Activated naive CD4-positive, alpha-beta T cell treated with anti-CD3 and anti-CD28 coated beads for 36 hours (primary cell): ENCODE measurements at regions not wholly inside any gene's neighbourhood (a gene's known extent, or its start where the extent isn't known, plus 50 kb on each side); places are given as distances from the start of the nearest gene placed in this dataset.
A peak's percentile ranks its signal among the peaks of the same experiment; 100 is the strongest.
"Not testable (repeated sequence)": the region's sequence is repeated elsewhere in the genome, so short reads cannot be mapped to it uniquely, and the experiment has no call there.

Source experiments
- CTCF ChIA-PET: fragments of 350-600 bp; sonication (Branson Sonifier 250); formaldehyde crosslinking; loops from one replicate; lab custom pipeline; 2021; ENCODE audit warnings: antibody characterized with exemption; lab: Charles Lee
- DNase-seq: peaks from one replicate; pipeline ENCODE4 v3.0.0-alpha.2; 2020
- H3K27ac Mint-ChIP-seq: one replicate; pipeline ENCODE4 v1.8.0; 2021; ENCODE audit warnings: mild to moderate bottlenecking, mixed read lengths
- H3K27me3 Mint-ChIP-seq: one replicate; pipeline ENCODE4 v1.8.0; 2021; ENCODE audit warnings: low read depth, mixed read lengths
- H3K36me3 Mint-ChIP-seq: one replicate; pipeline ENCODE4 v1.8.0; 2021; ENCODE audit warnings: low read depth, mixed read lengths
- H3K4me1 Mint-ChIP-seq: one replicate; pipeline ENCODE4 v1.8.0; 2021; ENCODE audit warnings: low read depth, mixed read lengths
- H3K4me3 Mint-ChIP-seq: one replicate; pipeline ENCODE4 v1.8.0; 2021; ENCODE audit warnings: mild to moderate bottlenecking, moderate library complexity, mixed read lengths
- H3K9me3 Mint-ChIP-seq: one replicate; pipeline ENCODE4 v1.8.0; 2021; ENCODE audit warnings: mixed read lengths
- intact Hi-C: fragments of 100-400 bp; cut with micrococcal nuclease; formaldehyde crosslinking; loops from one replicate; pipeline ENCODE4 v1.15.1; 2023

DNA sequence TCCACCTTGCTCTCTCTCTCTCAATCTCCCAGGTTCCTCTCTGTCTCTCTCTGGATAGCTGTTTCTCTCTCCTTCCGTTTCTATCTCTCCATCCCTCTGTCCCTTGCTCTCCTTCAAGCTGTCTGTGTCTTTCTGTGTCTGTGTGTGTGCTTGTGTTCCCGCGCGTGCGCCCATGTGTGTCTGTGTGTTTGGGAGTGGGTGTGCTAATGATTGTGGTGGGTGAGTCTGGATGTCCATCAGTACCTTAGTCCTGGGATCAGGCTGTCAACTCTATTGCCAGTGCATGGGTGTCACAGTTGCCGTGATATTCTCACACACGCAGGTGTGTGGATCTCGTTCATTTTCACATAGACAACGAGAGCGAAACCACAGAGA, 1380.6 kb upstream of the DEFB115 start:
- peaks cover 9% of the 10 kb centered on the region for H3K27me3 Mint-ChIP-seq
- intact Hi-C loops, result no loop called here
- no peak overlapping the region for H3K4me3 Mint-ChIP-seq
- H3K36me3 Mint-ChIP-seq, result peaks cover 11% of the 10 kb centered on the region
- no peak for DNase-seq
- CTCF ChIA-PET, result no interaction called here
- no peaks in the 10 kb centered on the region for H3K4me1 Mint-ChIP-seq
- H3K9me3 Mint-ChIP-seq, result peaks cover 23% of the 10 kb centered on the region
- no peak overlapping the region for H3K27ac Mint-ChIP-seq

DNA sequence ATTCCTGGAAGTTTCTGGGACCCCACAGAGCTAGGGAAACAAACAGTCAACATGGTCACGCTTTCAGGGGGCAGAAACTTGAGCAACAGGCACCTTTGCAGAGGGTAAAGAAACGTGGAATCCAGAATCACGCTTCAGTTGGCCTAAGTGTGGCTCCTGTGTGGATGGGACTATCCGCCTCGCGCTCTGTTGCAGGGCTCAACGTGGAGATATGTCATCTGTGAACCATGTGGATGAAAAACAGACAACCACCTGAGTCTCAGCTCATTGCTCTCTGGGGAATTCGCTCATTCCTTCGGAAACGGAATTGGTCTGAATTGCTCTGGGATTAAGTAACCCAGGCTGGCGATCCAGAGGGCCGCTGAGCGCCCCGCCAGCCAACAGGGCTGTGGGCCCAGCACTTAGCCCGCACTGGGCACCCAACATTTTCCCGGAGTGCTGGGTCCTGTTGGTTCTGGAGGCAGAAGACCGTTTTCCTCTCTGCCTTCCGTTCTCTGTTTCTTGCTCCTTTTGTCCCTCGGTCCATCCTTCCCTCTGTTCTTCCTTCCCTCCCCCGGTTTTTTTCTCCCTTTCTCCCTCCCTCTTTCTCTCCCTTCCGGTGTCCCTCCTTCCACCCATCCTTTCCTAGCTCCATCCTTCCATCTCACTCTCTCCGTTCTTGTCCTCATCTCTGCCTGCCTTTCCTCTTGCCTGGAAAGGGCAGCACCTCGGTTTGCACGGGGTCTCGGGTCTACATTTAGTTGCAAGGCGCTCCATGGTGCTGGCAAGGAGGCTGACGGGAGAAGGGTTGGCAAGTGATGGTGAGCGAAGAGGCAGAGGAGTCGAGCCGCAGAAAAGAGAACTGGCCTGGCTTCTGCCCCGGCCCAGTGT, 1379.8 kb upstream of the DEFB115 start:
- H3K27me3 Mint-ChIP-seq, H3K4me1 Mint-ChIP-seq, CTCF ChIA-PET, DNase-seq, H3K27ac Mint-ChIP-seq, intact Hi-C loops: not testable (repeated sequence)
- peak overlapping the region; percentile 48 for H3K4me3 Mint-ChIP-seq
- H3K9me3 Mint-ChIP-seq, result peaks cover 26% of the 10 kb centered on the region
- peaks cover 11% of the 10 kb centered on the region for H3K36me3 Mint-ChIP-seq

DNA sequence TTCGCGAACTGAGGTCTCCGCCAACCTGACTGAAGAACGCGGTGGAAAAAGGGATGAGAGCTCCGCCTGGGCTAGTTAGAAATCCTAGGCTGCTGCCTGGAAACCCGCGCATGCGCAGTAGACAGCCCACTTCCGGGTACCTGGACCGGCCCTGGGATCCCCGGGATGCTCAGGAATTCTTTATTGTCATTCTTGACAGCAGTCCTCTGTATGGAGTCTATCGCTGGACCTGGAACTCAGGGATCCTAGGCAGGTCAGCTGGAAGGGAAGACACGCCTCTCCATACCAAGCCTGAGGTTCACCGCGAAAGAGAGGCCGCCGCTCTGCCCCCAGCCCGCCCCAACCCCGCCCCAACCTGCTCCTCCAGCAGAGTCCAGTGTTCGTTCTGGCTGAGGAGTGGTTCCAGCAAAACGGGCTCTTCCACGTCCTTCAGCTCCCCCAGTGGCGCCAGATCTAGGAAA, 1379.2 kb upstream of the DEFB115 start:
- Mint-ChIP-seq H3K27me3 (peaks cover 9% of the 10 kb centered on the region), H3K4me3 (peak overlapping the region; percentile 48), H3K4me1 (no peaks in the 10 kb centered on the region), H3K9me3 (peaks cover 25% of the 10 kb centered on the region), H3K27ac (no peak overlapping the region), H3K36me3 (peaks cover 11% of the 10 kb centered on the region)
- intact Hi-C loops, result no loop called here
- DNase-seq, result no peak
- CTCF ChIA-PET, result no interaction called here

DNA sequence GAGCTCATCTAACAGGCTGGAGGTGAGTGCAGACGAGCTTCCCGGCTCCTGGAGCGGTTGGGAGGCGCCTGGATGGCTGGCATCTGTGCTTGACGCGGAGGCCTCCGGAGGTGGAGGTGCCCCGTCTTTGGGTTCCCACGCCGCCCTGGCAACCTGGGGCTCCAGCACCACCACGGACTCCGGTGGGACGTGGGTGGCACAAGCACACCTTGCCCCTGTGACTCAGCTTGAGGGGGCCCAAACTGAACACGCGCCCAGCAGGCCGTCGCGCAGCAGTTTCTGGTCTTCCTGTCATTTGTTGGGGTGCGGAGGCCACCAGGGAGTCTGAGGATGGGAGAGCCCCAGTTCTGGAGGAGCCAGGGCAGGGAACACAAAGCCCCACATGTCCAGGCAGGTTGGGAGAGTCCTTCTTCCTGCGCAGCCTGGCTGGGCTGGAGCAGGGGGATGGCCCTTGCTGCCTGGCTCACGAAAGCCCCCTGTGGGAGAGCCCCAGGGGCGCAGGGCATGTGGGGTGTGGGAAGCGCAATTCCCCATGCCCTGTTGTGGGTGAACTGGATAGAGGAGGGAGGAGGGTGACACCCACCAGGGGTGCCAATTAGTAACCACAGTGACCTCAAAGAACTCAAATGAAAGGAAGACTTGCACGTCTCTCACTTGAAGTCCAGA, 1378.6 kb upstream of the DEFB115 start:
- Mint-ChIP-seq H3K27me3 (peaks cover 9% of the 10 kb centered on the region), H3K4me3 (no peak overlapping the region)
- intact Hi-C loops, result no loop called here

DNA sequence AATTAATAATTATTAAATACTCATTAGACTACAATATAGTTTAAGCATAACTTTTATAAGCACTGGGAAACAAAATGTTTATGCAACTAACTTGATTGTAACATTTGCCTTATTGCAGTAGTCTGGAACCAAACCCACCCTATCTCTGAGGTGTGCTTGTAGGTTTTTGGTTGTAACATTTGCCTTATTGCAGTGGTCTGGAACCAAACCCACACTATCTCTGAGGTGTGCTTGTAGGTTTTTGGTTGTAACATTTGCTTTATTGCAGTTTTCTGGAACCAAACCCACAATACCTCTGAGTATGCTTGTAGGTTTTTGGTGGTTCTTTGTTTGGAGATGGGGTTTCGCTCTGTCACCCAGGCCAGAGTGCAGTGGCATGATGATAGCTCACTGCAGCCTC, 1376.4 kb upstream of the DEFB115 start:
- Mint-ChIP-seq H3K36me3 (peaks cover 16% of the 10 kb centered on the region), H3K9me3 (peaks cover 26% of the 10 kb centered on the region)
- intact Hi-C loops, H3K27me3 Mint-ChIP-seq, H3K4me1 Mint-ChIP-seq, H3K27ac Mint-ChIP-seq, H3K4me3 Mint-ChIP-seq, DNase-seq, CTCF ChIA-PET: not testable (repeated sequence)

More for the DNA sequence above, 1378.6 kb upstream of the DEFB115 start:
- Mint-ChIP-seq H3K4me1 (no peaks in the 10 kb centered on the region), H3K27ac (no peak overlapping the region), H3K9me3 (peaks cover 26% of the 10 kb centered on the region), H3K36me3 (peaks cover 11% of the 10 kb centered on the region)
- CTCF ChIA-PET, result interaction anchor here (0.6 kb wide), 1 partner anchor 529 kb away, joined by 4 read pairs; no protein-coding TSS in a partner anchor
- peak; percentile 25 for DNase-seq

DNA sequence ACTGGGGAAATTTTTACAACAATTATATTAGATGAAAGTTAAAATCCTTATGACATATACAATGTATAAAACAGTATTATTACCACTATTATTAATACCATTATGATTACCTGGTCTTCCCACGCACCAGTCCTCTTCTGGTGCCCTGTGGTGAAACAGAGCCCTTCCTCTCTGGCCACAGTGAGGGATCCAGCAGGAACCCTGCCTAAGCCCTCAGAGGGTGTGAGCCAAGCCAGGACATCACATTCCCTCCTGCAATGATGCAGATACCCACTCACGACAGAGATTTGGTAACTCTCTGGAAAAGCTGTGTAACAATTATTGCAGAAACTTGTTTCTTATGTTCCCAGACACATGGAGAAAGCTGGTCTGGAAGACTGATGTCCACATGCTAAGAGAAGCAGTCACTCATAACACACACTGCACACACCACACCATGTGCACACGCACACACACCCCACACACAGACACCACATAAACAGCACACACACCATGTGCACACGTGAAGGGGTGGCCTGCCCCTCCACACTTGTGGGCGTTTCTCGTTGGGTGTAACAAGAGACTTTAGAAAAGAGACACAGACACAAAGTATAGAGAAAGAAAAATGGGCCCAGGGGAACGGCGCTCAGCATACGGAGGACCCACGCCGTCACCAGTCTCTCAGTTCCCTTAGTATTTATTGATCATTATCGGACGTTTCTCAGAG, 1373.8 kb upstream of the DEFB115 start:
- CTCF ChIA-PET, H3K4me1 Mint-ChIP-seq, H3K4me3 Mint-ChIP-seq, DNase-seq, intact Hi-C loops, H3K27ac Mint-ChIP-seq, H3K27me3 Mint-ChIP-seq: not testable (repeated sequence)
- peaks cover 14% of the 10 kb centered on the region for H3K36me3 Mint-ChIP-seq
- H3K9me3 Mint-ChIP-seq, result peaks cover 34% of the 10 kb centered on the region

DNA sequence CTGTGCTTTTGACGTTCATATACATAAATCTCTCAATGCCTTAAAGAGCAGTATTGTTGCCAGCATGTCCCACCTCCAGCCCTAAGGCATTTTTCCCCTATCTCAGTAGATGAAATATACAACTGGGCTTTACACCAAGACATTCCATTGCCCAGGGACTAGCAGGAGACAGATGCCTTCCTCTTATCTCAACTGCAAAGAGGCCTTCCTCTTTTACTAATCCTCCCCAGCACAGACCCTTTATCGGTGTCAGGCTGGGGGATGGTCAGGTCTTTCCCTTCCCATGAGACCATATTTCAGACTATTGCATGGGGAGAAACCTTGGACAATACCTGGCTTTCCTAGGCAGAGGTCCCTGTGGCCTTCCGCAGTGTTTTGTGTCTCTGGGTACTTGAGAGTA, 1373.1 kb upstream of the DEFB115 start:
- H3K4me1 Mint-ChIP-seq, H3K27ac Mint-ChIP-seq, H3K27me3 Mint-ChIP-seq, CTCF ChIA-PET, H3K4me3 Mint-ChIP-seq, DNase-seq, intact Hi-C loops: not testable (repeated sequence)
- H3K36me3 Mint-ChIP-seq, result peaks cover 12% of the 10 kb centered on the region
- H3K9me3 Mint-ChIP-seq, result peaks cover 33% of the 10 kb centered on the region

DNA sequence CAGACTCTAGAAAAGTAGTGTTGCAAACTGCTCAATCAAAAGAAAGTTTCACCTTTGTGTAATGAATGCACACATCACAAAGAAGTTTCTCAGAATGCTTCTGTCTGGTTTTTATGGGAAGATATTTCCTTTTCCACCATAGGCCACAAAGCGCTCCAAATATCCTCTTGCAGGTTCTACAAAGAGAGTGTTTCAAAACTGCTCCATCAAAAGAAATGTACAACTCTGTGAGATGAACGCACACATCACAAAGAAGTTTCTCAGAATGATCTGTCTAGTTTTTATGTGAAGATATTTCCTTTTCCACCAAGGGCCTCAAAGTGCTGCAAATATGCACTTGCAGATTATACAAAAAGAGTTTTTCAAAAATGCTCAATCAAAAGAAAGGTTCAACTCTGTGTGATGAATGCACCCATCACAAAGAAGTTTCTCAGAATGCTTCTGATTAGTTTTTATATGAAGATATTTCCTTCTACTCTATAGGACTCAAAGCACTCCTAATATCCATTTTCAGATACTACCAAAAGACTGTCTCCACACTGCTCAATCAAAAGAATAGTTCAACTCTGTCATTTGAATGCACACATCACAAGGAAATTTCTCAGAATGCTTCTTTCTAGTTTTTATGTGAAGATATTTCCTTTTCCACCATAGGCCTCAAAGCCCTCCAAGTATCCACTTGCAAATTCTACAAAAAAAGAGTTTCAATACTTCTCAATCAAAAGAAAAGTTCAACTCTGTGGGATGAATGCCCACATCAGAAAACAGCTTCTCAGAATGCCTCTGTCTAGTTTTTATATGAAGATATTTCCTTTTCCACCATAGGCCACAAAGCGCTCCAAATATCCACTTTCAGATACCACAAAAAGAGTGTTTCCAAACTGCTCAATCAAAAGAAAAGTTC, 1371.9 kb upstream of the DEFB115 start:
- not testable (repeated sequence) for H3K4me3 Mint-ChIP-seq

DNA sequence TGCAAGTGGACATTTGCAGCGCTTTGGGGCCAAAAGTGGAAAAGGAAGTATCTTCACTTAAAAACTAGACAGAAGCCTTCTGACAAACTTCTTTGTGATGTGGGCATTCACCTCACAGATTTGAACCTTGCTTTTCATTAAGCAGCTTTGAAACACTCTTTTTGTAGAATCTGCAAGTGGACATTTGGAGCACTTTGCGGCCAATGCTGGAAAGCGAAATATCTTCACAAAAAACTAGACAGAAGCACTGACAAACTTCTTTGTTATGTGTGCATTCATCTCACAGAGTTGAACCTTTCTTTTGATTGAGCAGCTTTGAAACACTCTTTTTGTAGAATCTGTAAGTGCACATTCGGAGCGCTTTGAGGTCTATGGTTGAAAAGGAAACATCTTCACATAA, 1365.9 kb upstream of the DEFB115 start:
- DNase-seq, H3K36me3 Mint-ChIP-seq, H3K4me1 Mint-ChIP-seq, intact Hi-C loops, CTCF ChIA-PET, H3K27me3 Mint-ChIP-seq, H3K4me3 Mint-ChIP-seq, H3K27ac Mint-ChIP-seq: not testable (repeated sequence)
- H3K9me3 Mint-ChIP-seq, result peaks cover 34% of the 10 kb centered on the region

More for the DNA sequence above, 1371.9 kb upstream of the DEFB115 start:
- H3K27me3 Mint-ChIP-seq, intact Hi-C loops, H3K27ac Mint-ChIP-seq, CTCF ChIA-PET, DNase-seq, H3K4me1 Mint-ChIP-seq: not testable (repeated sequence)
- Mint-ChIP-seq H3K36me3 (peaks cover 12% of the 10 kb centered on the region), H3K9me3 (peaks cover 43% of the 10 kb centered on the region)
